Left ventricle myocardium inferior (tissue), 1 donor: ENCODE measurements at regions not wholly inside any gene's neighbourhood (a gene's known extent, or its start where the extent isn't known, plus 50 kb on each side); places are given as distances from the start of the nearest gene placed in this dataset.

Experiments
- DNase-seq: peaks from one replicate; pipeline ENCODE4 v3.0.0-alpha.2; 2020
- H3K27ac ChIP-seq: fragments of 200-600 bp; replicated peaks from 2 replicates; pipeline ENCODE4 v1.8.0; 2021
- H3K27me3 ChIP-seq: fragments of 200-600 bp; 2 replicates; pipeline ENCODE4 v1.8.0; 2021; ENCODE audit warnings: low read depth
- H3K36me3 ChIP-seq: fragments of 200-600 bp; 2 replicates; pipeline ENCODE4 v1.8.0; 2021
- H3K4me1 ChIP-seq: fragments of 200-600 bp; 2 replicates; pipeline ENCODE4 v1.8.0; 2021
- H3K4me3 ChIP-seq: fragments of 200-600 bp; 2 replicates; pipeline ENCODE4 v1.8.0; 2021; ENCODE audit warnings: mild to moderate bottlenecking, moderate library complexity
- H3K9me3 ChIP-seq: fragments of 200-600 bp; replicated peaks from 2 replicates; pipeline ENCODE4 v1.8.0; 2021
- CTCF ChIP-seq: fragments of 200-600 bp; IDR thresholded peaks from 2 replicates; pipeline ENCODE4 v1.8.0; 2021; ENCODE audit warnings: antibody characterized with exemption, mild to moderate bottlenecking, borderline replicate concordance
- intact Hi-C: fragments of 100-400 bp; cut with micrococcal nuclease; formaldehyde crosslinking; loops from one replicate; pipeline ENCODE4 v1.11.0; 2022
- donor health status: DM: no; HTN: yes; CAD: no; lungs with severe emphysema.

DNA sequence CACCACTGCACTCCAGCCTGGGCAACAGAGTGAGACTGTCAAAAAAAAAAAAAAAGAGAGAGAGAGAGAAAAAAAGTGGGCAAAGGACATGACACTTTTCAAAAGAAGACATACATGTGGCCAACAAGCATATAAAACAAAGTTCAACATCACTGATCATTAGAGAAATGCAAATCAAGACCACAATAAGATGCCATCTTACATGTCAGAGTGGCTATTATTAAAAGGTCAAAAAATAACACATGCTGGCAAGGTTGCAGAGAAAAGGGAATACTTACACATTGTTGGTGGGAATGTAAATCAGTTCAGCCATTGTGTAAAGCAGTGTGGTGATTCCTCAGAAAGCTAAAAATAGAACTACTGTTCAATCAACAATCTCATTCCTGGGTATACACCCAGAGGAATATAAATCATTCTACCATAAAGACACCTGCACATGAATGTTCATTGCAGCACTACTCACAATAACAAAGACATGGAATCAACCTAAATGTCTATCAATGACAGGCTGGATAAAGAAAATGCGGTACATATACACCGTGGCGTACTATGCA, 94.9 kb upstream of the TRIM2 start:
- TF ChIP-seq CTCF = no peak
- no peak for DNase-seq
- H3K9me3 ChIP-seq = peaks cover 9% of the 10 kb centered on the region
- H3K27ac ChIP-seq = no peak overlapping the region
- no peaks in the 10 kb centered on the region for H3K36me3 ChIP-seq
- peaks cover 31% of the 10 kb centered on the region for H3K27me3 ChIP-seq
- intact Hi-C loops = no loop called here
- H3K4me3 ChIP-seq = no peak overlapping the region
- H3K4me1 ChIP-seq = no peaks in the 10 kb centered on the region

GRCh38 chr4:153110739-153111138, 93.5 kb upstream of the TRIM2 start:
- intact Hi-C loops = no loop called here

DNA sequence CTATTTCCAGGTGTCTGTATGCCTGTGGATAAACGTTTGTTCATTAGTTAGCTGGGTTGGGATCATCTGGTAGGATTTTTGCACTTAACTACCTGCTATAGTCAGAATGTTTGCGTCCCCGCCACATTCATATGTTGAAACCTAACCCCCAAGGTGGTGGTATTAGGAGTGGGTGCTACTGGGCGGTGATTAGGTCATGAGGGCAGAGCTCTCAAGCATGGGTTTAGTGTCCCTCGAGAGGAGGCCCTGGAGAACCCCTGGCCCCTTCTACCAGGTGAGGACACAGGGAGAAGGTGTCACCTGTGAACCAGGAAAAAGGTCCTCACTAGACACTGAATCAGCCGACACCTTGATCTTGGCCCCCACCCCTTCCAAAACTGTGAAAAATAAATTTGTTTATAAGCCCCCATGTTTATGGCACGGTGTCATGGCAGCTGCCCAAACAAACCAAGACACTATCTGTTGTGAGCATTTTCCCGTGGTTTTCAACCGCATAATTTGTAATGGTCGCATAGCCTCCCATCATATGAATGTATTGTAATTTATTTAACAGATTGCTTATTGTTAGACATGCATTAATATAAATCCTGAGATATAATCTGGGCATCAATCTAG, 92.7 kb upstream of the TRIM2 start:
- Histone ChIP-seq H3K9me3 (no peaks in the 10 kb centered on the region), H3K4me1 (peaks cover 5% of the 10 kb centered on the region), H3K4me3 (no peak overlapping the region), H3K27ac (no peak overlapping the region), H3K27me3 (peaks cover 14% of the 10 kb centered on the region), H3K36me3 (no peaks in the 10 kb centered on the region)
- no peak for DNase-seq
- no peak for TF ChIP-seq CTCF
- intact Hi-C loops = no loop called here

More at GRCh38 chr4:153110739-153111138, 93.5 kb upstream of the TRIM2 start:
- Histone ChIP-seq H3K4me1 (peaks cover 4% of the 10 kb centered on the region), H3K4me3 (no peak overlapping the region), H3K9me3 (peaks cover 1% of the 10 kb centered on the region), H3K27ac (no peak overlapping the region), H3K36me3 (no peaks in the 10 kb centered on the region), H3K27me3 (peaks cover 18% of the 10 kb centered on the region)
- no peak for DNase-seq
- no peak for TF ChIP-seq CTCF

DNA sequence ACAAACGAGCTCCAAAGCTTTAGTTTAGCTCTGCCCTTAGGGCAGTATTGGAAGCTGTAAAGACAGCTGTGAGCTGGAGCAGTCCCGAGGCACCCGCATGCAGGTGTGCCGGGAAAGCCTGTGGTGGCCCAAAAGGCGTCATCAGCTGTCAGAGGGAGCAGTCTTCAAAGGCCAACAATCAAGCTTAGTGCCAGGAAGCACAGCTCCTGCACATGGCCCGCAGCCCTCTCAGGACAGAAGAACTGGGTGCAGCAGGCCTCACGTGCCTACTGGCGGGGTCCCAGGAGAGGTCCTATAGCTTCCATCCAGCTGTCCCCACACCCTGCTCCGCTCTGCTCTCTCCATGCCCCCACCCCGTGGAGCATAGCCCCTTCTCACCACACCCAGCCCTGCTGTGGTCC, 92.2 kb upstream of the TRIM2 start:
- no peak for DNase-seq

GRCh38 chr4:153113061-153113837, 91.0 kb upstream of the TRIM2 start:
- H3K27ac ChIP-seq = no peak overlapping the region

More for the DNA sequence above, 92.2 kb upstream of the TRIM2 start:
- Histone ChIP-seq H3K36me3 (no peaks in the 10 kb centered on the region), H3K9me3 (no peaks in the 10 kb centered on the region), H3K27me3 (peaks cover 9% of the 10 kb centered on the region), H3K4me3 (no peak overlapping the region), H3K4me1 (peaks cover 5% of the 10 kb centered on the region), H3K27ac (no peak overlapping the region)
- TF ChIP-seq CTCF = no peak
- intact Hi-C loops = no loop called here

More at GRCh38 chr4:153113061-153113837, 91.0 kb upstream of the TRIM2 start:
- TF ChIP-seq CTCF = no peak
- intact Hi-C loops = no loop called here
- no peak overlapping the region for H3K4me3 ChIP-seq
- H3K36me3 ChIP-seq = no peaks in the 10 kb centered on the region
- peaks cover 1% of the 10 kb centered on the region for H3K27me3 ChIP-seq
- peaks cover 5% of the 10 kb centered on the region for H3K4me1 ChIP-seq
- H3K9me3 ChIP-seq = no peaks in the 10 kb centered on the region
- no peak for DNase-seq
